Activated CD4-positive, CD25-positive, alpha-beta regulatory T cell treated with anti-CD3 and anti-CD28 coated beads, Interleukin-2, amount 50 U/mL, for 72 hours (primary cell): ENCODE measurements at regions not wholly inside any gene's neighbourhood (a gene's known extent, or its start where the extent isn't known, plus 50 kb on each side); places are given as distances from the start of the nearest gene placed in this dataset.
"Not testable (repeated sequence)": the region's sequence is repeated elsewhere in the genome, so short reads cannot be mapped to it uniquely, and the experiment has no call there.

Source experiments
- DNase-seq: peaks from one replicate; pipeline ENCODE4 v3.0.0; 2021

- peak; percentile 26 for DNase-seq
These were observed 109.2 kb downstream of the PDGFA start for GRCh38 chr7:410395-410910.

GRCh38 chr7:411116-411515, 108.5 kb downstream of the PDGFA start:
- DNase-seq: not testable (repeated sequence)

DNA sequence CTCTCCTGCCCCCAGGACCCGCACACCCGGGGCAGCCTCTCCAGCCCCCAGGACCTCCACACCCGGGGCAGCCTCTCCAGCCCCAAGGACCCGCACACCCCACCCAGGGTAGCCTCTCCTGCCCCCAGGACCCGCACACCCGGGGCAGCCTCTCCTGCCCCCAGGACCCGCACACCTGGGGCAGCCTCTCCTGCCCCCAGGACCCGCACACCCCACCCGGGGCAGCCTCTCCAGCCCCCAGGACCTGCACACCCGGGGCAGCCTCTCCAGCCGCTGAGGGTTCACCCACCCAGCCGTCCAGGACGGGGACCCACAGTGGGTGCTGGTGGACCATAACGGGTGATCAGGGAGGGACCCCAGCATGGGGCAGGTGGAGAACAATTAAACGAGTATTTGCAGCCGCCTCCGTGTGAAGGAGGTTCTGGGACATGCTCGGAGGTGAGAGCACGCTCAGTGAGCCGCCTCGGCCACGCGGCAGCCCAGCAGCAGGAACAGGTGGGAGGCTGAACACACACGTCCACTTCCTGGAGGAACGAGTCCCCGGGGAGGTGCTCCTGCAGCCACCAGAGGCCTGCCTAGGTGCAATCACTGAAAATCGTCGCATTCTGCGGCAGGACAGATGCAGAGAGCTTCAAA, 107.9 kb downstream of the PDGFA start:
- peak; percentile 16 for DNase-seq

- DNase-seq: peak; percentile 17
These were observed 107.3 kb downstream of the PDGFA start for GRCh38 chr7:412313-412710.

DNA sequence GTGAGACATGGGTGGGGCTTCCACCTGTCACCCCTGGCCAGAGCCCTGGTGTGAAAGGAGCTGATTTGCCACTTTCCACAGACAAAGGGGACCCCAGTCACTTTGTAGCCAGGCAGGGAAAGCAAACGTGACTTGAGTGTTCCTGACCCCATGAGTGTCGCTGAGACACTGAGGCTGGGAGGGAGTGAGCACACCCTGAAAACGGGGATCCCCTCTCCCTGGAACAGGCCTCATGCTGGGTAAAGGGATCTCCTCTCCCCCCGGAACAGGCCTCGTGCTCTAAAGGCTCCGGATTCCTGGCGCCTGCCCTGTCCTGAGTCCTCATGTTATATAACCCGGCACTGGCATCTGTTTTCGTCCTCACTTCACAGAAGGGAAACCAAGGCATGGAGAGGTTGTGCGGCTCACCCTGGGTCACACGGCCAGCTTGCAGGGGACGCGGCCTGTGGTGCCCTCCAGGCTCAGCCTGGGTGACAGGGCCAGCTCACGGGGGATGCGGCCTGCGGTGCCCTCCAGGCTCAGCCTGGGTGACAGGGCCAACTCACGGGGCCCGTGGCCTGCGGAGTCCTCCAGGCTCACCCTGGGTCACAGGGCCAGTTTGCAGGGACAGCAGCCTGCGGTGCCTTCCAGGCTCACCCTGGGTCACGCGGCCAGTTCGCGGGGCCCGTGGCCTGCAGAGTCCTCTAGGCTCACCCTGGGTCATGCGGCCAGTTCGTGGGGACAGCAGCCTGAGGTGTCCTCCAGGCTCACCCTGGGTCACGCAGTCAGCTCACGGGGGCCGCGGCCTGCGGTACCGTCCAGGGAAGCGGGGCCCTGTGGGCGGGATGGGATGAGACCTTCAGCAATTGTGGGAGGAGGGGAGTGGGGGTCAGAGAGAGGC, 104.7 kb downstream of the PDGFA start:
- DNase-seq: no peak

DNA sequence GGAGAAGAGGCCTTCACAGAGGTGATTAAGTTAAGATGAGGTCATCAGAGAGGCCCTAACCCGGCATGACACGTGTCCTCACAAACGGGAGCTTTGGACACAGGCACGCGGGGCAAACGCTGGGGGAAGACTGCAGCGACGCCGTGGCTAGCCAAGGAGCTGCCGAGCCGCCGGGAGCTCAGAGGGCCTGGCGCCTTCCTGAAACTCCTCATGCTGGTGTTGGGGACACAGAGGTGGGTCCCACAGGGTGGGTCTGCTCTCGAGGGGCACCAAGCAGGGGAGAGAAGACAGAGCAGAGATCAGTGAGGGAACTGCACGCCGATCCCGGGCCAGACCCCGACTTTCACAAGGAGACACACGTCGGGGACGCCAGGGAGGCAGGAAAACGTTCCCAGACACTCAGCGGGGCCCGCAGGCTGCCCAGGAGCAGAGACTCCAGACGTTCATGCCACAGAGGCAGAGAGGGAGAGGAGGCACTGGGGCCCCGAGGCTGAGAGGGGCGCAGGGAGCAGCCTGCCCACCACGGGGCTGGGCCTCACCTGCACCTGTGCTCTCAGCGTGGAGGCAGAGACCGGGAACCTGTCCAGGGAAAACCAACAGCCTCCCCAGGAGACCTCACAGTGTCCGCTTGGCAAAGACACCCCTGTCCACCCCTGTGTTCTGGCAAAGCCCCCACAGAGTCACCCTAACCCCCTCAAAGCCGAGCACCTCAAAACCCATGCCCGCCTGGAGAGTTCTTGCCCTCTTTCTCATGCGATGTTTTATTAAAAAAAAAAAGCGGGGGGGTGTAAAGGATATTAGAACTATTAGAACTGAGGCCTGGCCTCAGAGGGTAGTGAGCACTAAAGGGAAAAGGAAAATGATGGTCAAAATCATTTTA, 103.8 kb downstream of the PDGFA start:
- DNase-seq: peak; percentile 22

- DNase-seq: no peak
These were observed 102.7 kb downstream of the PDGFA start for GRCh38 chr7:416761-417624.

- no peak for DNase-seq
These were observed 102.1 kb downstream of the PDGFA start for GRCh38 chr7:417625-417889.

- no peak for DNase-seq
These were observed 101.6 kb downstream of the PDGFA start for GRCh38 chr7:417973-418601.

- DNase-seq: no peak
These were observed 100.9 kb downstream of the PDGFA start for GRCh38 chr7:418636-419280.

GRCh38 chr7:420142-421093, 99.2 kb downstream of the PDGFA start:
- no peak for DNase-seq

- no peak for DNase-seq
These were observed 98.3 kb downstream of the PDGFA start for GRCh38 chr7:421136-421991.

DNA sequence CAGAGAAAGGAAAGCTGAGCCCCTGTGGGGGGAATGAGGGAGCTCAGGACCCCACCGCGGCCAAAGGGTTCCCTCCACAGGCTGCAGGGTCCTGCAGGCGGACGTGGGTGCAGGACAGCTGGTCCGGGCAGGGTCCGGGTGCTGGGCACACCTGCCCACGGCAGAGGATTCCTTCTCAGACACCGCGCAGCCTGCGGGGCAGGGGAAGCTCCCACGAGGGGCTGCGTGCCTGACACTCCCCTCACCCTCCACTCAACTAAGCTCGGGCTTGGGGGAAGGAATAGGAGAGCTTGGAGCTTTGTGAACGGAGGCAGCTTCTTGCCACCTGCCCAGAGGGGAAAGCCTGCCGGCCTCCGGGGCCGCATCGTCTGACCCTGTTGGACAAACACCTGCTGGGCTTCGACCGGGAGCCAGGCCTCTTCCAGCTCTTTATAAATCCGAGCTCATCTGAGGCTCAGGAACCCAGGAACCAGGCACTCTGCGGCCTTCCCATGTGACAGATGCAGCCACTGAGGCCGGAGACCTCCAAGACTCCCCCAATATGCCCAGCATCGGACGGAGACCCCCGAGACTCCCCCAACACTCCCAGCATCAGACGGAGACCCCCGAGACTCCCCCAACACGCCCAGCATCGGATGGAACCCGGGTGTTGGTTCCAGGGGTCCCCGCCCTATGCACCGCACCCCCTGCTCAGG, 97.3 kb downstream of the PDGFA start:
- no peak for DNase-seq

- no peak for DNase-seq
These were observed 96.8 kb downstream of the PDGFA start for GRCh38 chr7:422886-423225.

DNA sequence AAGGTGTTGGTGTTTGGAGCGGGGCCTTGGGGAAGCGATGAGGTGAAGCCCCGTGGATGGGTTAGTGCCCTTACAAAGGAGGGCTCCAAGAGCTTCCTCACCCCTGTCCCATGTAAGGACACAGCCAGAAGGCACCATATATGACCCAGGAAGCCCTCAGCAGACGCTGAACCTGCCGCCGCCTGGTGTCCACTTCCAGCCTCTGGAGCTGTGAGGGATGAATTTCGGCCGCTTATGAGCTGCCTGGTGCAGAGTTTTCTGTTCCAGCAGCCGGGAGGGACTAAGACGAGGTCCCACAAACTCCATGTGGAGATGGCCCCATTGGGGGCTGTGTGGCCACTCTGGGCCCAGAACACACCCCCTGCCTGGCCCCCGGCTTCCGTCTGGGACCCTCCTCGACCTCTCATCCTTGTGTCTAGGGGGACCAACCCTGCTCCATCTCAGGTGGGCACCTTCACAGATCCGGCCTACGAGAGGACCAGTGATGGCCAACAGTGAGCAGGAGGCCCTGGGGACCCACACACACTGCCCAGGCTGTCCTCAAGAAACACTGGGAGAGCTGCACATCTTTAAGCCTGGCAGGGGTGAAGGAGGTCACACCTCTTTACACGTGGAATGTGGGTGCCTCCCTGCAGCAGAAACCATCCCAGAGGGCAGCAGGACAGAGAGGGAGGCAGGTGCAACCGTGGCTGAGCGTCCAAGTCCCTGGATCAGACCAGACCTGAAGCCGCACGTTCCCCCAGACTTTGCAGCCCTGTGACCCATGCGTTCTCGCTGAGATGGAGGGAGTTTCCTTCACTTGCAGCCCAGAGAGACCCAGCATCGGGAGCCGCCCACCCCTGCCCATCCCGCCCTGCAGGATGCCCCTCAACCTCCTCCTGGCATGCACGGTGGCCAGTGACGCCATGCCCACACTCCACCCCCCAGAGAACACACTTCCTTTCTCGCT, 96.1 kb downstream of the PDGFA start:
- DNase-seq: no peak

DNA sequence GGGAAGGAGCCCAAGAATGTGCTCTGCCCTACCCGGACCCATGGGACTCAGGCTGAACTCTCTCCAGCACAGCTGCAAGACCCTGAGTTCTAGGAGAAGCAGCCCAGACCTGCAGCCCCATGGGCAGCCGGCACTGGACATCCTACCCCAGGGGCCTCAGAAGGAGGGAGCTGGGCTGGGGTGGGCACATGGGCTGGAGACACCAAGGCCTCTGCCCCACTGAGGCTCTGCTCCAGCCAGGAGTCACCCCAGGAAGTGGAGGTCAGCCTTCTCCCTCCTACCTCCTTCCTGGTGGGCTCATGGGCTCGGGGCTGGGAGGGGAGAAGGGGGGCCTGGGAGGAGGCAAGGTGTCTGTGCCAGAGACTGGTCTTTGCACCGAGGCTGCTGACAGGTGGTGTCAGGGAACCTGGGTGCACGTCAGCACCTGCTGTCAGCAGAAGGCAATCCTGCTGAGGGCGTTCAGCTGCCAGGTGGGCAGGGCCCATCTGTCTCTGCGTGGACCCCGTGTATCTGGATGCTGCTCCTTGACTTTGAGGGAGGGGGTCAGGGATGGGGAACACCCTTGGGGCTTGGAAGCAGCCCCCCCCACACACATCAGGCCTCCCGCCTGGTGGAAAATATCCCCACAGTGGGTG, 95.2 kb downstream of the PDGFA start:
- no peak for DNase-seq
